HEK293 (cell line): ENCODE measurements at regions not wholly inside any gene's neighbourhood (a gene's known extent, or its start where the extent isn't known, plus 50 kb on each side); places are given as distances from the start of the nearest gene placed in this dataset.

Experiments used
- CTCF ChIA-PET: fragments of 350-600 bp; formaldehyde crosslinking; extraction: SDS; loops from one replicate; lab custom pipeline; 2021; ENCODE audit warnings: antibody characterized with exemption; lab: Yijun Ruan, JAX
- POLR2A ChIA-PET: fragments of 300-600 bp; formaldehyde crosslinking; extraction: SDS; loops from one replicate; lab custom pipeline; 2020; ENCODE audit warnings: antibody characterized with exemption, inconsistent platforms; lab: Yijun Ruan, JAX
- H3K27ac ChIP-seq: fragments of 200-500 bp; sonication (Bioruptor generic); 2 replicates; pipeline ENCODE4 v1.5.1; 2014; ENCODE audit warnings: low read depth, low read length, control low read depth, inconsistent platforms; ENCODE audit errors: extremely low read depth
- H3K36me3 ChIP-seq, 2 experiments: fragments of 200-500 bp in 1 of 2; sonication (Bioruptor generic) in 1 of 2; 1 replicate in 1 of 2; 2 replicates in 1 of 2; pipeline ENCODE4 v1.5.1; 2014 to 2017; ENCODE audit warnings: inconsistent platforms in 2 of 2, low read length in 2 of 2; ENCODE audit not compliant: control insufficient read depth in 2 of 2, insufficient read depth in 1 of 2
- H3K4me1 ChIP-seq: fragments of 200-500 bp; sonication (Bioruptor generic); 2 replicates; pipeline ENCODE4 v1.5.1; 2014; ENCODE audit warnings: mild to moderate bottlenecking, low read length, inconsistent platforms; ENCODE audit not compliant: control insufficient read depth, insufficient read depth
- H3K4me3 ChIP-seq: 2 replicates; pipeline ENCODE4 v1.5.1; 2011; ENCODE audit warnings: low read depth, mild to moderate bottlenecking, control low read depth, low read length, moderate library complexity
- H3K9me3 ChIP-seq: fragments of 200-500 bp; sonication (Bioruptor generic); 2 replicates; pipeline ENCODE4 v1.5.1; 2014; ENCODE audit warnings: low read depth, low read length, inconsistent platforms; ENCODE audit not compliant: control insufficient read depth, insufficient read depth
- GLI2 ChIP-seq: fragments of 450-650 bp; formaldehyde crosslinking; IDR thresholded peaks from 2 replicates; pipeline ENCODE4; 2017; ENCODE audit warnings: missing biosample characterization, missing genetic modification characterization, low read depth, borderline replicate concordance
- KLF17 ChIP-seq: fragments of 450-650 bp; formaldehyde crosslinking; IDR thresholded peaks from 2 replicates; pipeline ENCODE4 v1.5.1; 2016; ENCODE audit warnings: missing biosample characterization, missing genetic modification characterization
- MEIS1 ChIP-seq: sonication (generic); formaldehyde crosslinking; IDR thresholded peaks from 2 replicates; pipeline ENCODE4 v1.8.1; 2022; ENCODE audit warnings: missing genetic modification reagents, mild to moderate bottlenecking, borderline replicate concordance
- SP7 ChIP-seq: fragments of 450-650 bp; formaldehyde crosslinking; IDR thresholded peaks from 2 replicates; pipeline ENCODE4 v1.5.1; 2016; ENCODE audit warnings: missing biosample characterization, missing genetic modification characterization
- ZBTB10 ChIP-seq: fragments of 450-650 bp; formaldehyde crosslinking; IDR thresholded peaks from 2 replicates; pipeline ENCODE4 v1.5.1; 2016; ENCODE audit warnings: missing biosample characterization, missing genetic modification characterization
- ZFP3 ChIP-seq: fragments of 450-650 bp; formaldehyde crosslinking; IDR thresholded peaks from 2 replicates; pipeline ENCODE4 v1.5.1; 2016; ENCODE audit warnings: low read depth, missing biosample characterization, missing genetic modification characterization
- ZIC2 ChIP-seq: fragments of 450-650 bp; formaldehyde crosslinking; IDR thresholded peaks from 2 replicates; pipeline ENCODE4 v1.5.1; 2016; ENCODE audit warnings: missing biosample characterization, missing genetic modification characterization
- ZNF184 ChIP-seq: fragments of 450-650 bp; IDR thresholded peaks from 2 replicates; pipeline ENCODE4 v1.5.1; 2018; ENCODE audit warnings: missing biosample characterization, mild to moderate bottlenecking, missing genetic modification characterization
- ZNF223 ChIP-seq: fragments of 450-650 bp; formaldehyde crosslinking; IDR thresholded peaks from 2 replicates; pipeline ENCODE4 v1.5.1; 2016; ENCODE audit warnings: missing biosample characterization, missing genetic modification characterization
- ZNF24 ChIP-seq: fragments of 450-650 bp; formaldehyde crosslinking; IDR thresholded peaks from 2 replicates; pipeline ENCODE4 v1.5.1; 2016; ENCODE audit warnings: missing biosample characterization, missing genetic modification characterization
- ZNF248 ChIP-seq: fragments of 450-650 bp; formaldehyde crosslinking; IDR thresholded peaks from 2 replicates; pipeline ENCODE4 v1.5.1; 2017; ENCODE audit warnings: missing biosample characterization, missing genetic modification characterization
- ZNF341 ChIP-seq: fragments of 450-650 bp; formaldehyde crosslinking; IDR thresholded peaks from 2 replicates; pipeline ENCODE4; 2016; ENCODE audit warnings: low read depth, missing biosample characterization, missing genetic modification characterization
- ZNF362 ChIP-seq: fragments of 450-650 bp; formaldehyde crosslinking; IDR thresholded peaks from 2 replicates; pipeline ENCODE4 v1.5.1; 2016; ENCODE audit warnings: missing biosample characterization, missing genetic modification characterization
- ZNF449 ChIP-seq: fragments of 450-650 bp; formaldehyde crosslinking; IDR thresholded peaks from 2 replicates; pipeline ENCODE4 v1.5.1; 2017; ENCODE audit warnings: missing biosample characterization, mild to moderate bottlenecking, missing genetic modification characterization, moderate library complexity
- ZNF530 ChIP-seq: fragments of 450-650 bp; formaldehyde crosslinking; IDR thresholded peaks from 2 replicates; pipeline ENCODE4 v1.5.1; 2016; ENCODE audit warnings: low read depth, missing biosample characterization, missing genetic modification characterization
- ZNF558 ChIP-seq: fragments of 450-650 bp; formaldehyde crosslinking; IDR thresholded peaks from 2 replicates; pipeline ENCODE4 v1.5.1; 2016; ENCODE audit warnings: missing biosample characterization, missing genetic modification characterization
- ZNF645 ChIP-seq: fragments of 450-650 bp; formaldehyde crosslinking; IDR thresholded peaks from 2 replicates; pipeline ENCODE4; 2016; ENCODE audit warnings: missing biosample characterization, missing genetic modification characterization
- ZNF785 ChIP-seq: fragments of 450-650 bp; formaldehyde crosslinking; IDR thresholded peaks from 2 replicates; pipeline ENCODE4 v1.5.1; 2016; ENCODE audit warnings: missing biosample characterization, missing genetic modification characterization
- ZNF791 ChIP-seq: fragments of 450-650 bp; formaldehyde crosslinking; IDR thresholded peaks from 2 replicates; pipeline ENCODE4 v1.5.1; 2016; ENCODE audit warnings: missing biosample characterization, missing genetic modification characterization
- ZNF837 ChIP-seq: fragments of 450-650 bp; formaldehyde crosslinking; IDR thresholded peaks from 2 replicates; pipeline ENCODE4 v1.5.1; 2016; ENCODE audit warnings: missing biosample characterization, missing genetic modification characterization

GRCh38 chr11:22430141-22430541 lies 92.0 kb downstream of the SLC17A6 start:
- H3K36me3 ChIP-seq, result no peaks in the 10 kb centered on the region
- H3K4me1 ChIP-seq, result no peaks in the 10 kb centered on the region
- POLR2A ChIA-PET, result no interaction called here
- H3K9me3 ChIP-seq, result no peaks in the 10 kb centered on the region
- TF ChIP-seq ZNF785 (tag by site-specific recombination) (no peak), ZNF530 (tag by site-specific recombination) (no peak), ZNF24 (tag by site-specific recombination) (no peak), ZNF449 (tag by site-specific recombination) (no peak), MEIS1 (CRISPR knock-in tag) (no peak), ZNF184 (no peak), ZFP3 (no peak), ZNF645 (no peak), GLI2 (tag by site-specific recombination) (no peak), ZNF791 (tag by site-specific recombination) (no peak), ZIC2 (tag by site-specific recombination) (no peak), ZNF341 (tag by site-specific recombination) (no peak), ZNF248 (tag by site-specific recombination) (no peak), ZNF837 (tag by site-specific recombination) (no peak), KLF17 (tag by site-specific recombination) (no peak), ZNF362 (tag by site-specific recombination) (no peak), ZBTB10 (tag by site-specific recombination) (no peak), ZNF223 (tag by site-specific recombination) (no peak), ZNF558 (tag by site-specific recombination) (no peak), SP7 (tag by site-specific recombination) (no peak)
- TF ChIP-seq, all 188 proteins: peak for 0
- no peak overlapping the region for H3K27ac ChIP-seq
- CTCF ChIA-PET, result interaction anchor here (0.8 kb wide), 1 partner anchor 110 kb away, joined by 3 read pairs; no protein-coding TSS in a partner anchor
- no peak overlapping the region for H3K4me3 ChIP-seq
